SU-DHL-6 (cell line): ENCODE measurements at regions not wholly inside any gene's neighbourhood (a gene's known extent, or its start where the extent isn't known, plus 50 kb on each side); places are given as distances from the start of the nearest gene placed in this dataset.

Source experiments
- CTCF ChIP-seq: fragments of 200-600 bp; sonication (generic); IDR thresholded peaks from one replicate; pipeline ENCODE4 v1.5.1; 2017; ENCODE audit warnings: antibody characterized with exemption, mild to moderate bottlenecking, low read length, moderate library complexity; ENCODE audit not compliant: insufficient read depth, poor library complexity, severe bottlenecking
- EZH2phosphoT487 ChIP-seq: fragments of 200-600 bp; sonication (generic), shearing (Covaris generic); conservative IDR thresholded peaks from 2 replicates; pipeline ENCODE4 v1.6.1; 2018; ENCODE audit warnings: mild to moderate bottlenecking, antibody characterized with exemption, low read length, moderate library complexity, mixed read lengths

- TF ChIP-seq CTCF (no peak), EZH2phosphoT487 (no peak)
Observed at GRCh38 chr3:193119926-193120325, 121.1 kb upstream of the PLAAT1 start.
